HG02885 (cell line): ENCODE measurements at regions not wholly inside any gene's neighbourhood (a gene's known extent, or its start where the extent isn't known, plus 50 kb on each side); places are given as distances from the start of the nearest gene placed in this dataset.

Experiments
- ATAC-seq: cut with Tn5 transposase; IDR thresholded peaks from one replicate; pipeline ENCODE4 v1.9.1; 2021; ENCODE audit warnings: mild to moderate bottlenecking; ENCODE audit not compliant: unreplicated experiment, poor library complexity

DNA sequence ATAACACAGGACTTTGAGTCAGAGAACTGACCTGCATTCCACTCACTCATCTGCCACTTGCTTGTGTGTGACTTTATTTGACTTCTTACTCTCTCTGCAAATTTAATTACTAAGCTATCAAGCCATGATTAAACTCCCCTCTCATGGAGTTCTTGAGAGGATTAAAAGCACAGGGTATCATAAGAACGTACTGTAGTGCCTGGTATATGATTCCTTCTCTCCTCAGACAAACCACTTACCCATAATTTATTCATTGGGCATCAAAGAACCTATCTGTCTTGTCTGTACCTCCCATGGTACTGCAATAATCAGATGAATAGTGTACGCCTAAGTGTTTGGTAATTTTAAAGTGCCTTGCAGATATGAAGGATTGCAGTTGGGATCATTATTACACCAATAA is 130.6 kb upstream of the UBASH3B start:
- ATAC-seq = no peak

DNA sequence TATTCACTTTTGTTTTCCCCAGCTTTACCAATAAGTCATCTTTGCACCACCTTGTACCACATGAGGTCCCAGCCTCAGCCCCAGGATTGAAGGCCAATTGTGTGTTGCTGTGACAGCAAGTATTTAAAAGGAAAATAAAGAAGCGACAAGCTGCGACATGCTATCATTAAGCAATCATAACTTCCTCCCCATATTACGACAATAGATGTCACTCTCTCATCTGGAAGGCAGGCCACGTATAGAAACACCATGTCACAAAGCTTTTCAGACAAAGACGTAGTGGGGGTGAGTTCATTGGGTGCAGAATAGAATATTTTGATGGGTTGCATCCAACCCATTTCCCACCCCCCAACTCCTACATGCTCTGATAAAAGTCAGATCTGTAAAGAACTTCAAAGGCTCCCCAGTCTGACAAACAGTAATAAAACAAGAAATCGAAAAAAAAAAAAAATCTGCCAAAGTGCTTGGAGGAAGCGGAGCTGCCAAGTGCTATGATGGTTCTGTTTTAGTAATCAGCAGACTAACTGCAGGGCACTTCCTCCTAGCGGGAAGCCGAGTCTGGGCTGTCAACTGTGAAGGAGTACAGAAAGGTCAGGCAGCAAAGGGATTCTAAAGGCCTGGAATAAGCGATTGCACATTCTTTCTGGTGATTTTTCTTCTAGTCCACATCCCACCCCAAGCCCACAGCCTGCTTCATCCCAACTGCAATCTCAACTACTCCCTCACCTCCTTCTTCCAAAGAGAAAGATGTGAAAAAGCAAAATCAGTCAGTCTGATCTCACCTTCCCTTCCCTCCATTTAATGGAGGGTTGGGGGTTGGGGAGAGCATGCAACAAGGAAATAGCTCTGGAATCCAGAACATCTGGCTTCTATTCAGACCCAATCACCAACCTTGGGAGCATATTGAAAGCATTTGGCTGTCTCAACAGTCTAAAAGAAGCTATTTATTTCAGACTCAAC is 131.4 kb upstream of the UBASH3B start:
- ATAC-seq = no peak

DNA sequence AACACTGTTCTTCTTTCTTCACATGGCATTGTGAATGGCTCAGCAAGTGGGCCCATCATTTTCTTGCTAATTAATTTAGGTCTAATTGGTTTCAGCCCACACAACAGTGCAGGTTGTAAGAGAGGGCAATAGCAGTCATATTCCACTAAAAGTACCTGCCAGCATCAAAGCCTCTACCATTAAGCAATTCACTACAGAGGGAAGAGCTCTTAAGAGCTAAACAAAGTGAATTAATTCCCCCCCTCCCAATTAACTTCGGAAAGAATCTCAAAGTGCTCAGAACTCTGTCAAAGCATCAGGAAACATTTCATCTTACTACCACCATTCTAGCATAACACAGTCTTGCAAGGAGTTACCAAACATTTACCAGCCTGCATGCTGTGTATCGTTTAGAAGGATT is 133.9 kb upstream of the UBASH3B start:
- no peak for ATAC-seq

DNA sequence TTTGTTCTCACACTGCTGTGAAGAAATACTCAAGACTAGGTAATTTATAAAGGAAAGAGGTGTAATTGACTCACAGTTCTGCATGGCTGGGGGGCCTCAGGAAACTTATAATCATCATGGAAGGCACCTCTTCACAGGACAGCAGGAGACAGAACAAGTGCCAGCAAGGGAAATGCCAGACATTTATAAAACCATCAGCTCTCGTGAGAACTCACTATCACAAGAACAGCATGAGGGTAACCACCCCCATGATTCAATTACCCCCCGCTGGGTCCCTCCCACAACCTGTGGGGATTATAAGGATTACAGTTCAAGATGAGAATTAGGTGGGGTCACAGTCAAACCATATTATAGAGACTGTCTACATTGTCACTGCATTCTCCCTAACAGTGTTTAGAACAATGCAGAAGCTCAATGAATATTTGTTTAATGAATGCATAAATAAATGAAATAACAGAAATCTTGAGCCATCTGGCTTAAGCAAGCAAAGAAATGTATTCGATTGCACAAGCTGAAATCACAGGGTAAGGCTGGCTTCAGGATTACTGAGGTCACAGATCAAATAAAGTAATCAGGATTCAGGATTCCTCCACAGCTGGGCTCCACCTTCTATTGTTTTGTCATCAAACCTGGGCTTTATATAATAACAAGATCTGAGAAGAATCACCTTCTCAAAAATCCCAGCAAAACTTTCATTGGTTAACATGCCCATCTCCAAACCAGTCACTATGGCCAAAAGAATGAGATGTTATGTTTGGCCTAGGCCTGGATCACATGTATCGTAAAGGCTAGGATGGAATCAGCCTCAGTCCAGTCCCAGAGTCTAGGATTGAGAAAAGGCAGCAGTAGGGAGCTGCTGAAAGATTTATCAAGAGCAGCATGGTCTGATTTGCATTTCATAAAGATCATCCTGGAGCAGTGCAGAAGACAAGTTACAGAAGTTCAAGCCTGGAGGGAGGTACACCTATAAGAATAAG is 137.8 kb upstream of the UBASH3B start:
- ATAC-seq = no peak

DNA sequence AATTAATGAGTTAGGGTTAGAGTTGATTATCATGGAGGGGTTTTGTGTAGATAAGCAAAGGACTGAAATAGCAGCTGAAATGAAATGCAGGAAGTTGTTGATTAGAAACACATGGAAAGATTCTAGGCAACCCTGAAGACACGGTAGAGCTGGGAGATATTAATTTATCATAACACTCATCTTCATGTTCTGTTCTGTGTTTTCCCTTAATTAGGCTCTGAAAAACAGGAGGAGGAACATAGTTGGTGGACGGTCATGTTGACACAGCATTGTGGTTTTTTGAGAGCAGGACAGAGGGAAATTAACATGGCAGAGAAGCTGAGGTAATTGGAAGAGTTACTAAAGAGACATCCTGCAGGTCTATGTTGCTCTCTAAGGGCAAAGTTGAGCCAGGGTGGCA is 138.8 kb upstream of the UBASH3B start:
- ATAC-seq = no peak

DNA sequence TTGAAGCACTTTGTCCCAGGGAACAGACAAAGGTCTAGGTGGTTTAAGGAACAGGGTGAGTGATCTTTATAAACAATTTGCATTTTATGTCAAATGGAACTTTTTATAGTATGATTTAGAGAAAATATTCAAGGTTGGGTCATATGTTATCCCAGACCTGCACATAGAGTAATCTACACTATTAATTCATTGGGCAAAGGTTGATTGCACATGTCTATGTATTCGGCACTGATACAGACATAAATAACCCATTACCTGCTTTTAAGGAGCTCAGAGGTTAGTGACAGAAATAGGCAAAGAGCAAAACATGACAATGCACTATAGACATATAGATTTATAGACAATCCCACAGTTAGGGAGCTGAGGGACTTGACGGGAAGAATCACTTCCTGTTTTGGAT is 141.5 kb upstream of the UBASH3B start:
- ATAC-seq = no peak

DNA sequence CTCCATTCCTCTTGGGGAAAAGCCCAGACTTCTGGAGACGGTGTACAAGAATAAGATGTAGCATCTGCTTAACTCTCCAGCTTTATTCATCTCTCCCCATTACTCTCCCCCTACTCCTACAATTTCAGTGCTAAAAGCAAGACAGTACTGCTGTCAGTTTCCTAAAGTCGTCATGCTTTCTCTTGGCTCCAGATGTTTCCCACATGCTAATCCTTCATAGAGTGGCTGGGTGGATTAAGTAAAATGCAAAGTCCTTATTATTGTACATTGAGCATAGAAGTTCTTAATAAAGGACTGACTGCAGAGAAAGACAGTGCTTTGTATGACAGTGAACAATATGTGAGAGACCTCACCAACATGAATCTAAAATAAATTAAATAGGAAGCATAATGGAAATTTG is 142.2 kb upstream of the UBASH3B start:
- ATAC-seq = no peak

DNA sequence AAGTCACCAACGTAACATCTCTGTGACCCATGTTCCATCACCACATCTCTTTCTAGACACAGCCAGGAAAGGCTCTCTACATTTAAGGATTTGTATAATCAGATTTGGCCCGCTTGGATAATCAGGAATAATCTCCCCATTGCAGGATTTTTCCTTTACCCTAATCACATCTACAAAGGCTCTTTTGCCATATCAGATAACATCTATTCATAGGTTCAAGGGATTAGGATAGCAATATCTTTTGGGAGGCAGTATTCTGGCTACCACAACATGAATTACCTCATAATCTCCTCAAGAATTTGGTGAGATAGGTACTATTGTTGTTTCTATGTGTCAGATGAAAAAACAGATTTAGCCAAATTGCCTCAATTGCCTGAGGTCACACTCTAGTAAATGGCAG is 142.8 kb upstream of the UBASH3B start:
- no peak for ATAC-seq

DNA sequence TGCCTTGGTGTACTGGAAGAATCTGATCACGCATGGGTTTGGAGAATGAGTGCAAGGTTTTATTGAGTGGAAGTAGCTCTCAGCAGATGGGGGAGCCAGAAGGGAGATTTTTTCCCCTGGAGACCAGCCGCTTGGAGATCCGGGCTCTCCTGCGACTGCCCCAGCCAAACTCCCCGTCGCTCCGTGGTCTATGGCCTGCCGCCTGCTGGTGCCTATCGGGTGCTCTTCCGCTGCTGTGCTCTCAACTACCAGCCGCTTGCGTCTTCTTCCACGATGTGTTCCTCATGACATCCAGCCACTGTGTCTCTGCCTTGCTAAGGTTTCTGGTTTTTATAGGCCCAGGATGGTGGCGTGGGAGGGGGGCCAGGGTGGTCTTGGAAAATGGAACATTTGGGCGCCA is 145.6 kb upstream of the UBASH3B start:
- no peak for ATAC-seq

DNA sequence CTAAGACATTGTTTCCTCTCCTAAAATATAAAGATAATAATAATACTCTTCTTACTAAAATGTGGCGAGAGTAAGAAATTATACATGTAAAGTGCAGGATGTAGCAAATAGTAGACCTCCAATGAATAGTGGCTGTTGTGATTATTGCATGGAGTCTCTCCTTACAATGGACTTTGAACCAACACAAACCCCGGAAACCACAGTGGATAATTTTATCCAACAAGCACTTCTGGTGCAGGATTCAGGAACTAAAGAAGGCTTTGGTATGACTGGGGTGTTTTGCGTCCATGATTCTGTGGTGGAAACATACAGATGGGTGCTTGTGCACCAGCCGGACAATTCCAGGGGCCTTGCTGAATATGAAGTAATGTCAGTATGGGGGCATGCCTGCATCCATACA is 146.4 kb upstream of the UBASH3B start:
- ATAC-seq = no peak

DNA sequence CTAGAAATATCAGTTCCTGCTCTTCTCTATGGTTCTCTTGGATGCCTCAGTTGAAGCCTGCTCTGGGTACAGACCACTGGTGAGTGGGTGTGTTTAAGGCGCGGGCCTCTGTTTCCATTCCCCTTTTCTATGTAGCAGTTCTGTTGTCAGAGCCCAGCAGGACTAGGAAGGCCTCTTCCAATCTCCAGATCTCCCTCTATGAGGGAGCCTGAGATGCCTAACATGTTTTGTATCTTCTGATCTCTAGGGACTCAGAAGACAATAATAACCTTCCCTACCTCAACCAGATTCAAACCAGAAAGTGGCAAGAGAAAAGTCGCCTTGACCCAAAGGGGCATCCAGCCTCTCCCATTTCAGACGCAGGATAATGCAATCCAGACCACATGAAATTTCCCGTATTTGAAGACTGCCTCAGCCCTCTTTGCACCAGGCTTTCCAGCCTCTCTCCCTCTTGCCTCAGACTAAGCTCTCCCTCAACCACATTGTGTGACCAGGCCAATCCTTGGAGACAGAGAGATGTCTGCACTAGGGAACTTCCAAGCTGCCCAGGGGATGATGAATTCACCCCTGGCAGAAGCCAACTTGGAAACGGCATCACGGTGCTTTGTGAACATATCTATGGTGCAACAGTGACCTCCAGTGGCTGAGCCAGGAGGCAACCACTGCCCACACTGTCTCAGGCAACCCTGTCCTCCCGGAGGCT is 150.1 kb upstream of the UBASH3B start:
- ATAC-seq = no peak

DNA sequence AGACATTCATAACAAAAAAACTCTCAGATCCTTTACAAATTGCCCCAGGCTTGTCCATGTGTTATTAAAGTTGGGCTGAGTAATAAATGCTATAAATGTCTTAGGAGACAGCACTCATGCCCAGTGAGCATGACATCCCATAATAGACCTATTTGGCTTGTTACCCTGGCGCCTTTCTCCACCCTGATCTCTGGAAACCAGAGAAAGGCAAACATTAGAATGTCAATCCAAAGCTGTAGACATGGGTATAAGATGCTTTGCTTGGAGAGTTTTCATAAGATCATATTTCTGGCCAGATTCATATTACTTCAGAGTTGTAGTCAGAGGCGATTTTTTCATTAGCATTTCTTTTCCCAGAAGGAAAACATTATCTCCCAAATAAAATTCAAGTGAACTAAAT is 161.3 kb upstream of the UBASH3B start:
- ATAC-seq = no peak

DNA sequence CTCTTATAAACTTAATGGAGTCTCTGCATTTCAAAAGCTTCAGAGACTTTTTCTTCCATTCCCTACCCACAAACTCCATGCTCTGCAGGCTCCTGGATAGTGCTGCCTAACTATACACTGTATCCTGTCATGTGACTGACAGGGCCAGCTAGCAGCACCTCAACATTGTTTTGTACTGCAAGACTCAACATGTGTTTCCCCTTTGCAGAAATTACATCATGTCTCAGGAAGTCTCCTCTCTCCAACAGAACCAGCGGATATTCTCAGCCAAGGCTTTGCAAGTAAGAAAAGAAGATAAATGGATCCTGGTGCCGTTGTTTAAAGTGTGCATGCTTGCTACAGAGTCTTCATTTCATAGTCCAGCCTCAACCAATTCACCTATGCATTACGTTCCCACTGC is 164.0 kb upstream of the UBASH3B start:
- no peak for ATAC-seq

DNA sequence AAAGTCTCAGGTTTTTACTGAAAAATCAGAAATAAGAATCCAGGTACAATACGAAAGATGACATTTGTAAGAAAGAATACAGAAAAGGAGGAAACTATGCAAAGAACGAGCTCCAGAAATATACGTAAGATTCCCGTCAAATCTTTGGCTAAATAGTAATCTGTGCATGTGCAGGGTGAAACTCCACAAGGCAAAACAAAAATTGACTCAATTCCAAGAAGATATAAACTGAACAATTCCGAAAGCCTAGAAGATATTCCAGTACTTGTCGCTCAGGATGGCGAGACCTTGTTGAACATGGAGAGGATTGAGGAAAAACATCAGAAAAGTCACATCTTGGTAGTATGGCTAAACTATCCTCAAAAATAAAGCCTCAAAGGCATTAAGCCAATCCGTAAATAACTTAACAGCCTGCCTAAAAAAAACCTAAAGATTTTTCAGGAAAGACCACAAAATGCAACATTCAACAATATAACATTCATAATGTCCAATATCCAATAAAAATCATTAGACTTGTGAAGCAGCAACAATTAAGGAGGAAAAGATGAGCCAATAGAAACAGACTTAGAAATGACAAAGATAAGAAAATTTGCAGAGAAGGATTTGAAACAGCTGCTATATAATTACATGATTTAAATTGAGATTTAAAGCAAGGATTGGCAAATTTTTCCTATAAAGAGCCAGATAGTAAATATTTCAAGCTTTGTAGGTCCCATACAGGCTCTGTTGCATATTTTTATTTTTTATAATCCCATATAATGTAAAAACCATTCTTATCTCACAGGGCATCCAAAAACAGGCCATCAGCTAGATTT is 166.4 kb upstream of the UBASH3B start:
- no peak for ATAC-seq

DNA sequence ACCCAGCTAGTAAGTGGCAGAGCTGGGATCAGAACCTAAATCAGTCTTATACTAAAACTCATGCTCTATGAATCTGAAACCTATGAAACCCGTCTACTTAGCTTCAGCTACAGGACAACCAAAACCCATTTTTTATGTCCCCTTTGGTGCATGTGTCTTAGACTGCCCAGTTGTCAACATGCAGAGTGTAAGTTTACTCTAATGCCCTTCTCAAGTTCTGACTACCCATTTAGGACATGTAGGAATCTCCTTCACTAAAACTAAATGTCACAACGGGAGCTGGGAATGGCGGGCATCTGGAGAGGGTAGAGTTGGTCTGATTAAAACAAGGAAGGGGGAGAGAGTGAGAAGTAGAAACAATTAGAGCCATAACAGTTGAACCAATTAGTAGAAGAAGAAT is 167.9 kb upstream of the UBASH3B start:
- ATAC-seq = no peak

DNA sequence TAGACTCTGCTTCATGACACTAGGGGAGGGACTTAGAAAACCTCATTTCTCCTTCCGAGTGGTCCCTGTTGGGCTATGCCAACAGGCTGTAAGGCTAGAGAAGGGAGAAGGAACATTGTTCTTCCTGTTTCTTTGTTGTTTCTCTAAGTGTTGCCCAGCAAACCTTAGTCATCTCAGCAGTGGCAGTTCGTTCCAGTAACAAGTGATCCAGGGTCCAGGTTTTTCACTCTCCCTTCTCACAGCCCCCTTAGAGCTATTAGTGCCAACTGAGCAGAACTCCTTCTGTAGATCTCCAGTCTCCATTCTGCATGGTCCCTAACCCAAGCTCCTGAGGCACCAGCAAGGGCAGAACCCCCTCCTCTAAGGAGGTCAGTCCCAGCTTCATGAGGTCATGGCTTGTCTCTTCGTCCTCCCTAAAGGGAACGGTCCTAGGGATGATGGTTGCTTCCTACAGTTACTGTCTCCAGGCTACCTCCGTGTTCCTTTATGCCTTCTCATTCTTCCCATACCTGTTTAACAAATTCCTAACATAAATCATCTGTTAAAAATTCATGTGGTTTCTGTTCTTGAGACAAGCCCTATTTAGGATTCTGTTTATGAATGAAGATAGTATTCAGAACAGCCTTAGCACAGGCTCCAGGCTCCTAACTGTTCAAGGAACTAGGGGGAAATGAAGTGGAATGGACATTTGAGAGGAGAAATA is 168.6 kb upstream of the UBASH3B start:
- no peak for ATAC-seq

DNA sequence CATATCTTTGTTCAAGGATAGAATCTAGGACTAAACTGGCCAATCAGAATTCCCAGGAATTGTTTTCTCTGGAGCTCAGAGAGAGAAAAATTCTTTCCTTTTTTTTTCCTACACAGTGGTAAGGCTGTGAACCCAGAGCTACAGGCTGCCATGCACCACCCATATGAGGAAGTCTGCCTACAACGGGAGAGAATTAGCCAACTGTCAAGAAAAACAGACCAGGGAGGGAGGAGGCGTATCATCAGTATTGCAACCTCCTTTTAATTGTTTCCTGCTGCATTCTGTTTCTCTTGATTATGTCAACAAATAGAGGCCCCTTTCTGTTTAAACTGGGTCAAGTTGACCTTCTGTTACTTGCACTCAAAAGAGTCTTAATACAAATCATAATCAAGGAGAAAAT is 176.5 kb upstream of the UBASH3B start:
- ATAC-seq = no peak

DNA sequence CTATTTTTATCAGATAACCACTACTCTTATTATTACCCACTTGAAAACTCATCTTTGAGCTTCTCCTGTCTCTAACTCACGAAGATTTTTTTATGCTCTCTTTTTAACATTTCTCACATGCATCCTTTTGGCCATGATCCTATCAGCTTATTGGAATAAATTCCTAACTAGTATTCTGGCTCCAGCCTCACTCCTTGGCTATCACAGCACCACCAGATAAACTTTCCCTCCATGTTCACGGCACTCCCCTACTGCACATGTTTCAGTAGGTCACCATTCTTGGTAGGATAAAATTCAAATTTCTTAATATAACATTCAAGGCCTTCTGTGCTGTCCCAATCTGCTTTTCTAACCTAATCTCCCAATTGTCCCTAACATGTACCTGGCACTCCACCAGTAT is 186.6 kb upstream of the UBASH3B start:
- no peak for ATAC-seq

DNA sequence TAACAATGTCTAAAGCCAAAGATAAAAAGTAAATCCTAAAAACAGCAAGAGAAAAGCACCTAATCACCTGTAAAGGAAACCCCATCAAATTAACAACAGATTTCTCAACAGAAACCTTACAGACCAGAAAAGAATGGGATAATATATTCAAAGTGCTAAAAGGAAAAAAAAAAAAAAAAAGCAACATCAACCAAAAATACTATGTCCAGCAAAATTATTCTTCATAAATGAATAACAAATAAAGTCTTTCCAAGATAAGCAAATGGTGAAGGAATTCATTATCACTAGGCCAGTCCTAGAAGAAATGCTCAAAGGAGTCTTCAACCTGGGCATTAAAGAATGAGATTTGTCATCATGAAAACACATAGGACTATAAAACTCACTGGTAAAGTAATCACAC is 192.0 kb upstream of the UBASH3B start:
- no peak for ATAC-seq
